CD14-positive monocyte (primary cell): ENCODE measurements at regions not wholly inside any gene's neighbourhood (a gene's known extent, or its start where the extent isn't known, plus 50 kb on each side); places are given as distances from the start of the nearest gene placed in this dataset.

ENCODE experiments used
- DNase-seq, 3 donors: peaks; one replicate each; pipeline ENCODE4 v3.0.0-alpha.2; 2011 to 2022
- H2AFZ ChIP-seq: 2 replicates; pipeline ENCODE4 v1.6.0; 2012; ENCODE audit warnings: mild to moderate bottlenecking, low read depth, low read length, inconsistent platforms; ENCODE audit not compliant: insufficient read depth, poor library complexity, severe bottlenecking
- H3K27ac ChIP-seq, 2 donors: 1 replicate in 1 of 2; 2 replicates in 1 of 2; pipeline ENCODE4 v1.5.1; 2012 to 2013; ENCODE audit warnings: low read length in 2 of 2, control low read depth in 1 of 2, inconsistent platforms in 1 of 2, low read depth in 1 of 2, mild to moderate bottlenecking in 1 of 2
- H3K27me3 ChIP-seq, 2 donors: one replicate each; pipeline versions ENCODE4 v1.6.0 to v1.6.1; 2011 to 2013; ENCODE audit warnings: low read length in 2 of 2; ENCODE audit not compliant: control insufficient read depth in 2 of 2, insufficient read depth in 2 of 2
- H3K36me3 ChIP-seq, 2 donors: replicated peaks in 1 of 2; 1 replicate in 1 of 2; 2 replicates in 1 of 2; pipeline versions ENCODE4 v1.5.1 to v1.6.1; 2012 to 2013; ENCODE audit warnings: low read length in 2 of 2, control low read depth in 1 of 2, inconsistent platforms in 1 of 2, mild to moderate bottlenecking in 1 of 2; ENCODE audit not compliant: insufficient read depth in 2 of 2, control insufficient read depth in 1 of 2
- H3K4me1 ChIP-seq, 2 donors: 1 replicate in 1 of 2; 2 replicates in 1 of 2; pipeline versions ENCODE4 v1.5.1 to v1.6.1; 2012 to 2013; ENCODE audit warnings: low read length in 2 of 2, control low read depth in 1 of 2, inconsistent platforms in 1 of 2, mild to moderate bottlenecking in 1 of 2, moderate library complexity in 1 of 2; ENCODE audit not compliant: insufficient read depth in 2 of 2, control insufficient read depth in 1 of 2
- H3K4me2 ChIP-seq: replicated peaks from 2 replicates; pipeline ENCODE3; 2012; ENCODE audit warnings: low read length, moderate library complexity, mild to moderate bottlenecking; ENCODE audit not compliant: poor library complexity, severe bottlenecking; ENCODE audit errors: extremely low read depth
- H3K4me3 ChIP-seq, 3 experiments: fragments of 200-600 bp in 1 of 3; sonication (generic) in 1 of 3; replicated peaks in 1 of 3; 1 replicate in 2 of 3; 2 replicates in 1 of 3; pipeline ENCODE4 v1.5.1; 2011 to 2013; ENCODE audit warnings: low read length in 3 of 3, mild to moderate bottlenecking in 3 of 3, control low read depth in 2 of 3, low read depth in 2 of 3, inconsistent platforms in 1 of 3, moderate library complexity in 1 of 3
- H3K79me2 ChIP-seq: 2 replicates; pipeline ENCODE4 v1.6.0; 2012; ENCODE audit warnings: mild to moderate bottlenecking, control low read depth, inconsistent platforms, low read length, moderate library complexity; ENCODE audit not compliant: insufficient read depth
- H3K9ac ChIP-seq: 2 replicates; pipeline ENCODE4 v1.6.0; 2017; ENCODE audit warnings: low read length, mild to moderate bottlenecking; ENCODE audit not compliant: insufficient read depth, poor library complexity, severe bottlenecking
- H3K9me3 ChIP-seq, 2 donors: replicated peaks in 1 of 2; 1 replicate in 1 of 2; 2 replicates in 1 of 2; pipeline versions ENCODE4 v1.5.1 to v1.6.1; 2012 to 2013; ENCODE audit warnings: low read length in 2 of 2, control low read depth in 1 of 2; ENCODE audit not compliant: control insufficient read depth in 1 of 2, insufficient read depth in 1 of 2
- H4K20me1 ChIP-seq: 2 replicates; pipeline ENCODE4 v1.6.0; 2012; ENCODE audit warnings: mild to moderate bottlenecking, low read length, control low read depth, moderate library complexity; ENCODE audit not compliant: insufficient read depth
- H3K27ac Mint-ChIP-seq, 7 donors: one replicate each; pipeline ENCODE4 v1.8.0; 2020; ENCODE audit warnings: mild to moderate bottlenecking in 7 of 7, mixed read lengths in 7 of 7, moderate library complexity in 6 of 7, inconsistent platforms in 2 of 7
- H3K27me3 Mint-ChIP-seq, 3 donors: one replicate each; pipeline ENCODE4 v1.8.0; 2021 to 2022; ENCODE audit warnings: low read depth in 3 of 3, mild to moderate bottlenecking in 3 of 3, mixed read lengths in 3 of 3, moderate library complexity in 3 of 3, inconsistent platforms in 1 of 3
- H3K36me3 Mint-ChIP-seq, 2 donors: one replicate each; pipeline ENCODE4 v1.8.0; 2020; ENCODE audit warnings: mixed read lengths in 2 of 2, inconsistent platforms in 1 of 2, mild to moderate bottlenecking in 1 of 2
- H3K4me1 Mint-ChIP-seq: one replicate; pipeline ENCODE4 v1.8.0; 2020; ENCODE audit warnings: mild to moderate bottlenecking, mixed read lengths
- H3K4me3 Mint-ChIP-seq, 2 donors: one replicate each; pipeline ENCODE4 v1.8.0; 2020; ENCODE audit warnings: mild to moderate bottlenecking in 2 of 2, mixed read lengths in 2 of 2, moderate library complexity in 1 of 2
- H3K9me3 Mint-ChIP-seq, 7 donors: one replicate each; pipeline ENCODE4 v1.8.0; 2020 to 2022; ENCODE audit warnings: mixed read lengths in 7 of 7, mild to moderate bottlenecking in 6 of 7, moderate library complexity in 6 of 7, inconsistent platforms in 2 of 7
- CTCF ChIP-seq: fragments of 200-600 bp; IDR thresholded peaks from one replicate; pipeline ENCODE4 v1.8.0; 2022; ENCODE audit warnings: antibody characterized with exemption, mild to moderate bottlenecking
- WGBS: methylation state at CpG from one replicate; pipeline ENCODE4 v1.1.5; 2013; ENCODE audit warnings: missing lambda C conversion rate; ENCODE audit not compliant: insufficient coverage; 5-methylcytosine and 5-hydroxymethylcytosine counted together
- intact Hi-C, 2 donors: fragments of 100-400 bp; cut with micrococcal nuclease; formaldehyde crosslinking; loops; one replicate each; pipeline versions ENCODE4 v1.15.0 to v1.15.1; 2023

GRCh38 chr15:93249623-93250022 is 160.6 kb upstream of the RGMA start:
- intact Hi-C loops: no loop called here
- H3K27me3 ChIP-seq: no peaks in the 10 kb centered on the region

GRCh38 chr15:93247466-93248121 is 158.6 kb upstream of the RGMA start:
- Mint-ChIP-seq H3K4me3 (peak overlapping the region; percentile 58 to 68), H3K36me3 (no peaks in the 10 kb centered on the region), H3K9me3 (peaks cover 0 to 2% (median 0%) of the 10 kb centered on the region in 7 donors), H3K27me3 (peaks cover 0 to 8% (median 0%) of the 10 kb centered on the region in 3 donors), H3K4me1 (peaks cover 66% of the 10 kb centered on the region), H3K27ac (peak overlapping the region; percentile 87 to 97 (median 94))
- peaks cover 65 to 68% of the 10 kb centered on the region in 2 donors for H3K4me1 ChIP-seq
- H3K9ac ChIP-seq: no peak overlapping the region
- intact Hi-C loops: no loop called here
- no peaks in the 10 kb centered on the region for H3K36me3 ChIP-seq
- no peaks in the 10 kb centered on the region for H3K27me3 ChIP-seq
- H3K27ac ChIP-seq: peak overlapping the region; percentile 65 to 77
- H4K20me1 ChIP-seq: no peaks in the 10 kb centered on the region
- peak overlapping the region; percentile 3 to 53 (median 5) for H3K4me3 ChIP-seq
- 12% methylated on average over 13 of the region's 14 CpGs for WGBS
- peak overlapping the region; percentile 64 for H3K4me2 ChIP-seq
- H2AFZ ChIP-seq: peak overlapping the region; percentile 31
- DNase-seq: peak; percentile 26 to 70 (median 68)
- H3K79me2 ChIP-seq: no peaks in the 10 kb centered on the region
- H3K9me3 ChIP-seq: no peaks in the 10 kb centered on the region
- TF ChIP-seq CTCF: no peak

More at GRCh38 chr15:93249623-93250022, 160.6 kb upstream of the RGMA start:
- Histone ChIP-seq H2AFZ (no peak overlapping the region), H3K4me1 (peaks cover 82 to 88% of the 10 kb centered on the region in 2 donors), H3K9me3 (no peaks in the 10 kb centered on the region), H4K20me1 (no peaks in the 10 kb centered on the region), H3K36me3 (no peaks in the 10 kb centered on the region), H3K4me3 (peak overlapping the region in 1 of 3 experiments; percentile 34), H3K9ac (no peak overlapping the region), H3K4me2 (peak overlapping the region; percentile 36), H3K27ac (no peak overlapping the region), H3K79me2 (no peaks in the 10 kb centered on the region)
- no CpG with 5 or more reads among the region's 7 CpGs for WGBS
- Mint-ChIP-seq H3K36me3 (no peaks in the 10 kb centered on the region), H3K4me3 (peak overlapping the region in 1 of 2 donors; percentile 41), H3K27me3 (peaks cover 0 to 8% (median 0%) of the 10 kb centered on the region in 3 donors), H3K4me1 (peaks cover 87% of the 10 kb centered on the region), H3K9me3 (peaks cover 0 to 2% (median 0%) of the 10 kb centered on the region in 7 donors), H3K27ac (peak overlapping the region; percentile 50 to 95 (median 90))
- no peak for TF ChIP-seq CTCF
- no peak for DNase-seq
